ENCODE measurements at regions not wholly inside any gene's neighbourhood (a gene's known extent, or its start where the extent isn't known, plus 50 kb on each side); places are given as distances from the start of the nearest gene placed in this dataset.

DNA sequence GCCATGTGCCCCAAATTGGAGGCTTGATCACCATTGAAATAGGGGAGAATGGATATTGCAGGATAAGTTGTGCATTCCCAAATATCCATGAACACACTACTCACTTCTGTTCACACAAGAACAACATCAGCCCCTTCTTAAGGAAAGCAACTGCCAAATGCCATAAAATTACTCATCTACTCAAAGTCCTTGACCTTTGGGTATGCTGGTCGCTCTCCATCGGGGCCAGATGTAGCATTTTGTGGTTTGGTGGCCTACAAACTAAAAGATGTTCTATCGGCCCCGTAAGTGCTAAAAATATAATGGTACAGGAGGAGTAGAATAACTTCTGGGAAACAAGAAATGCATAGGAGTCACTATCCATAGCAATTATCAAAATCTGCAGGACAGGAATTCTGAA lies 362.6 kb downstream of the AEBP2 start:
- intact Hi-C loops (cut with micrococcal nuclease) = no loop called here
- Histone ChIP-seq H3K27ac (ENCODE audit: low read depth, low read length) (no peak overlapping the region), H3K36me3 (ENCODE audit: insufficient read depth, low read length) (no peaks in the 10 kb centered on the region), H3K27me3 (ENCODE audit: insufficient read depth, low read length) (no peaks in the 10 kb centered on the region), H3K4me3 (ENCODE audit: low read length in 2 of 2) (no peak overlapping the region), H3K9me3 (ENCODE audit: control insufficient read depth in 1 of 2, low read length in 2 of 2) (no peaks in the 10 kb centered on the region), H3K4me1 (ENCODE audit: insufficient read depth, low read length) (peaks cover 8% of the 10 kb centered on the region)
- Mint-ChIP-seq H3K27ac (no peak overlapping the region), H3K4me3 (no peak overlapping the region), H3K27me3 (peaks cover 2 to 3% of the 10 kb centered on the region in 2 donors), H3K4me1 (peaks cover 5 to 13% (median 11%) of the 10 kb centered on the region in 4 donors), H3K36me3 (no peaks in the 10 kb centered on the region), H3K9me3 (peaks cover 0 to 7% (median 0%) of the 10 kb centered on the region in 8 donors)
- ChIA-PET POLR2A (ENCODE audit: partially characterized antibody) (no interaction called here), CTCF (ENCODE audit: partially characterized antibody) (no interaction called here)
- no peak for DNase-seq

GRCh38 chr12:19802915-19803314 lies 363.6 kb downstream of the AEBP2 start:
- H3K4me1 ChIP-seq (ENCODE audit: insufficient read depth, low read length) = peaks cover 8% of the 10 kb centered on the region
- CTCF ChIA-PET (ENCODE audit: partially characterized antibody) = no interaction called here

DNA sequence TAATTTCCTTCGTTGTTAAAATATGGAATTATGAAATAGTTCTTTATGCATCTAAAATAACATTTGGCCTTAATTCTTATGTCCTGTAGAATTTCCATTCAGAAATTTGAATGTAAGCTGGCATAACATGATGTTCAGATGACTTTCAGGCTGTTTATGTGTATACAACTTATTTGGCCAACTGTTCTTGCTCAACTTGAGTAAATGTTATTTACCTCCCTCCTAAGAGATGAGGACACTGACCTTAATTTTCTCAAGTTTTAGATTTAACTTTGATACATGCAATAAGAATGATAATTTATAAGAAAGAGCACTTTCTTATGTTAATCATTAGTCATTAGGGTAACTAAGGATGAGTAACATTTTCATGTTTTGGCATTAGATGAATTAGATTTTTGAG lies 365.4 kb downstream of the AEBP2 start:
- no peaks in the 10 kb centered on the region for H3K36me3 Mint-ChIP-seq
- no peak overlapping the region for H3K4me3 Mint-ChIP-seq
- no peak overlapping the region for H3K27ac Mint-ChIP-seq
- H3K27me3 Mint-ChIP-seq = peaks cover 0 to 2% of the 10 kb centered on the region in 2 donors
- peaks cover 0 to 10% (median 3%) of the 10 kb centered on the region in 8 donors for H3K9me3 Mint-ChIP-seq
- no peaks in the 10 kb centered on the region for H3K36me3 ChIP-seq (ENCODE audit: insufficient read depth, low read length)
- POLR2A ChIA-PET (ENCODE audit: partially characterized antibody) = no interaction called here
- no peaks in the 10 kb centered on the region for H3K9me3 ChIP-seq (ENCODE audit: control insufficient read depth in 1 of 2, low read length in 2 of 2)
- CTCF ChIA-PET (ENCODE audit: partially characterized antibody) = no interaction called here
- peaks cover 2 to 8% (median 7%) of the 10 kb centered on the region in 4 donors for H3K4me1 Mint-ChIP-seq
- no peak for DNase-seq
- H3K4me1 ChIP-seq (ENCODE audit: insufficient read depth, low read length) = peaks cover 7% of the 10 kb centered on the region
- intact Hi-C loops (cut with micrococcal nuclease) = no loop called here
- no peak overlapping the region for H3K27ac ChIP-seq (ENCODE audit: low read depth, low read length)
- H3K4me3 ChIP-seq (ENCODE audit: low read length in 2 of 2) = no peak overlapping the region
- no peaks in the 10 kb centered on the region for H3K27me3 ChIP-seq (ENCODE audit: insufficient read depth, low read length)

More at GRCh38 chr12:19802915-19803314, 363.6 kb downstream of the AEBP2 start:
- POLR2A ChIA-PET (ENCODE audit: partially characterized antibody) = no interaction called here
- Mint-ChIP-seq H3K27me3 (peaks cover 2 to 3% of the 10 kb centered on the region in 2 donors), H3K4me1 (peaks cover 5 to 13% (median 11%) of the 10 kb centered on the region in 4 donors), H3K27ac (no peak overlapping the region), H3K4me3 (no peak overlapping the region), H3K9me3 (peaks cover 0 to 6% (median 0%) of the 10 kb centered on the region in 8 donors), H3K36me3 (no peaks in the 10 kb centered on the region)
- intact Hi-C loops (cut with micrococcal nuclease) = no loop called here
- DNase-seq = no peak
- H3K36me3 ChIP-seq (ENCODE audit: insufficient read depth, low read length) = no peaks in the 10 kb centered on the region
- H3K9me3 ChIP-seq (ENCODE audit: control insufficient read depth in 1 of 2, low read length in 2 of 2) = no peaks in the 10 kb centered on the region
- no peaks in the 10 kb centered on the region for H3K27me3 ChIP-seq (ENCODE audit: insufficient read depth, low read length)
- H3K4me3 ChIP-seq (ENCODE audit: low read length in 2 of 2) = no peak overlapping the region
- no peak overlapping the region for H3K27ac ChIP-seq (ENCODE audit: low read depth, low read length)

GRCh38 chr12:19808371-19808770 lies 369.1 kb downstream of the AEBP2 start:
- Mint-ChIP-seq H3K27me3 (no peaks in the 10 kb centered on the region), H3K4me1 (no peaks in the 10 kb centered on the region), H3K27ac (no peak overlapping the region), H3K36me3 (no peaks in the 10 kb centered on the region), H3K9me3 (peaks cover 0 to 16% (median 3%) of the 10 kb centered on the region in 8 donors), H3K4me3 (no peak overlapping the region)
- DNase-seq = no peak
- H3K9me3 ChIP-seq (ENCODE audit: control insufficient read depth in 1 of 2, low read length in 2 of 2) = no peaks in the 10 kb centered on the region
- no peak overlapping the region for H3K27ac ChIP-seq (ENCODE audit: low read depth, low read length)
- no peaks in the 10 kb centered on the region for H3K27me3 ChIP-seq (ENCODE audit: insufficient read depth, low read length)
- ChIA-PET CTCF (ENCODE audit: partially characterized antibody) (no interaction called here), POLR2A (ENCODE audit: partially characterized antibody) (no interaction called here)
- no peak overlapping the region for H3K4me3 ChIP-seq (ENCODE audit: low read length in 2 of 2)
- H3K36me3 ChIP-seq (ENCODE audit: insufficient read depth, low read length) = no peaks in the 10 kb centered on the region
- intact Hi-C loops (cut with micrococcal nuclease) = no loop called here
- no peaks in the 10 kb centered on the region for H3K4me1 ChIP-seq (ENCODE audit: insufficient read depth, low read length)

DNA sequence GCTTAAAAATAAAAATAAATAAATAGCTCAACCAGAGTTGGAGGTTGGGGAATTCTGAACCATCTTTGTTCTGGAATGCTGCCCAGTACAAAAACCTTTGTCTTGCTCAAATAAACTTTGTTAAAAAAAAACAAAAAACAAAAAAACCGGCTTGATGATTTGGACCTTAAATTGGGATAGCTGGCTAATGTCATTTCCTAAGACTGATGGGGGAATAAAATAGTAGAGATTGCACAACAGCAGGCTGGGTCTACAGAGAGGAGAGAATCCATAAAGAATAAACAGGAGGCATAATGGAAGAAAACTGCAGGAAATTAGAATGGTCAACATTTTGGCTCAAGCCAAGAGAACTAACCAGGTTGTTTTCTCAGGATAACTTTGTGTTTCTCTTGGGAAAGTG lies 370.9 kb downstream of the AEBP2 start:
- Mint-ChIP-seq H3K27ac (no peak overlapping the region), H3K4me1 (no peaks in the 10 kb centered on the region), H3K9me3 (peaks cover 0 to 16% (median 7%) of the 10 kb centered on the region in 8 donors), H3K36me3 (no peaks in the 10 kb centered on the region), H3K4me3 (no peak overlapping the region), H3K27me3 (no peaks in the 10 kb centered on the region)
- ChIA-PET POLR2A (ENCODE audit: partially characterized antibody) (no interaction called here), CTCF (ENCODE audit: partially characterized antibody) (no interaction called here)
- H3K4me3 ChIP-seq (ENCODE audit: low read length in 2 of 2) = no peak overlapping the region
- H3K27ac ChIP-seq (ENCODE audit: low read depth, low read length) = no peak overlapping the region
- H3K27me3 ChIP-seq (ENCODE audit: insufficient read depth, low read length) = no peaks in the 10 kb centered on the region
- DNase-seq = no peak
- no peaks in the 10 kb centered on the region for H3K4me1 ChIP-seq (ENCODE audit: insufficient read depth, low read length)
- no peaks in the 10 kb centered on the region for H3K36me3 ChIP-seq (ENCODE audit: insufficient read depth, low read length)
- intact Hi-C loops (cut with micrococcal nuclease) = no loop called here
- no peaks in the 10 kb centered on the region for H3K9me3 ChIP-seq (ENCODE audit: control insufficient read depth in 1 of 2, low read length in 2 of 2)

- H3K4me3 Mint-ChIP-seq = no peak overlapping the region
- H3K27ac Mint-ChIP-seq = no peak overlapping the region
- no peaks in the 10 kb centered on the region for H3K27me3 ChIP-seq (ENCODE audit: insufficient read depth, low read length)
- H3K36me3 ChIP-seq (ENCODE audit: insufficient read depth, low read length) = no peaks in the 10 kb centered on the region
- no peak overlapping the region for H3K4me3 ChIP-seq (ENCODE audit: low read length in 2 of 2)
- H3K27ac ChIP-seq (ENCODE audit: low read depth, low read length) = no peak overlapping the region
- H3K4me1 Mint-ChIP-seq = no peaks in the 10 kb centered on the region
- intact Hi-C loops (cut with micrococcal nuclease) = no loop called here
- CTCF ChIA-PET (ENCODE audit: partially characterized antibody) = no interaction called here
- H3K36me3 Mint-ChIP-seq = no peaks in the 10 kb centered on the region
- H3K4me1 ChIP-seq (ENCODE audit: insufficient read depth, low read length) = no peaks in the 10 kb centered on the region
- no peaks in the 10 kb centered on the region for H3K27me3 Mint-ChIP-seq
- DNase-seq = no peak
- POLR2A ChIA-PET (ENCODE audit: partially characterized antibody) = no interaction called here
- H3K9me3 ChIP-seq (ENCODE audit: control insufficient read depth in 1 of 2, low read length in 2 of 2) = no peaks in the 10 kb centered on the region
- H3K9me3 Mint-ChIP-seq = peaks cover 0 to 20% (median 9%) of the 10 kb centered on the region in 8 donors
These were observed 372.6 kb downstream of the AEBP2 start for GRCh38 chr12:19811922-19812321.

GRCh38 chr12:19819231-19819630 lies 379.9 kb downstream of the AEBP2 start:
- CTCF ChIA-PET (ENCODE audit: partially characterized antibody) = no interaction called here
- H3K9me3 ChIP-seq (ENCODE audit: control insufficient read depth in 1 of 2, low read length in 2 of 2) = no peaks in the 10 kb centered on the region
- peaks cover 0 to 2% of the 10 kb centered on the region in 2 donors for H3K27me3 Mint-ChIP-seq

GRCh38 chr12:19822476-19822875 lies 383.2 kb downstream of the AEBP2 start:
- DNase-seq = no peak
- H3K4me3 Mint-ChIP-seq = no peak overlapping the region
- H3K27me3 Mint-ChIP-seq = peaks cover 0 to 2% of the 10 kb centered on the region in 2 donors
- Histone ChIP-seq H3K9me3 (ENCODE audit: control insufficient read depth in 1 of 2, low read length in 2 of 2) (no peaks in the 10 kb centered on the region), H3K27me3 (ENCODE audit: insufficient read depth, low read length) (no peaks in the 10 kb centered on the region), H3K27ac (ENCODE audit: low read depth, low read length) (no peak overlapping the region), H3K4me1 (ENCODE audit: insufficient read depth, low read length) (no peaks in the 10 kb centered on the region), H3K4me3 (ENCODE audit: low read length in 2 of 2) (no peak overlapping the region), H3K36me3 (ENCODE audit: insufficient read depth, low read length) (no peaks in the 10 kb centered on the region)
- H3K36me3 Mint-ChIP-seq = peaks cover 2 to 4% of the 10 kb centered on the region in 2 donors
- H3K27ac Mint-ChIP-seq = no peak overlapping the region
- CTCF ChIA-PET (ENCODE audit: partially characterized antibody) = no interaction called here
- H3K4me1 Mint-ChIP-seq = no peaks in the 10 kb centered on the region
- peaks cover 2 to 20% (median 8%) of the 10 kb centered on the region in 8 donors for H3K9me3 Mint-ChIP-seq
- POLR2A ChIA-PET (ENCODE audit: partially characterized antibody) = no interaction called here
- intact Hi-C loops (cut with micrococcal nuclease) = no loop called here

More at GRCh38 chr12:19819231-19819630, 379.9 kb downstream of the AEBP2 start:
- no peaks in the 10 kb centered on the region for H3K36me3 ChIP-seq (ENCODE audit: insufficient read depth, low read length)
- no peaks in the 10 kb centered on the region for H3K4me1 ChIP-seq (ENCODE audit: insufficient read depth, low read length)
- no peak for DNase-seq
- H3K27ac ChIP-seq (ENCODE audit: low read depth, low read length) = no peak overlapping the region
- intact Hi-C loops (cut with micrococcal nuclease) = no loop called here
- no peak overlapping the region for H3K4me3 ChIP-seq (ENCODE audit: low read length in 2 of 2)
- Mint-ChIP-seq H3K9me3 (peaks cover 3 to 11% (median 6%) of the 10 kb centered on the region in 8 donors), H3K4me3 (no peak overlapping the region), H3K36me3 (peaks cover 0 to 4% of the 10 kb centered on the region in 2 donors), H3K27ac (no peak overlapping the region), H3K4me1 (no peaks in the 10 kb centered on the region)
- H3K27me3 ChIP-seq (ENCODE audit: insufficient read depth, low read length) = no peaks in the 10 kb centered on the region
- POLR2A ChIA-PET (ENCODE audit: partially characterized antibody) = no interaction called here

Data from CD4-positive, alpha-beta memory T cell (primary cell).